Transverse colon (tissue), 4 donors: ENCODE measurements at regions not wholly inside any gene's neighbourhood (a gene's known extent, or its start where the extent isn't known, plus 50 kb on each side); places are given as distances from the start of the nearest gene placed in this dataset.

Experiments used
- CTCF ChIP-seq, 5 experiments: fragments of 200-600 bp in 3 of 5; fragments of 450-650 bp in 2 of 5; sonication (generic) in 3 of 5; IDR thresholded peaks; 1 replicate in 2 of 5; 2 replicates in 3 of 5; pipeline ENCODE4 v1.5.1; 2016 to 2017; ENCODE audit warnings: antibody characterized with exemption in 5 of 5, inconsistent platforms in 3 of 5, mild to moderate bottlenecking in 2 of 5, moderate library complexity in 1 of 5
- EP300 ChIP-seq: sonication (generic); formaldehyde crosslinking; IDR thresholded peaks from one replicate; pipeline ENCODE4 v1.6.1; 2017; ENCODE audit warnings: antibody characterized with exemption, low read depth
- POLR2A ChIP-seq: fragments of 450-650 bp; IDR thresholded peaks from one replicate; pipeline ENCODE4 v1.6.1; 2016; ENCODE audit warnings: antibody characterized with exemption, mild to moderate bottlenecking, moderate library complexity
- POLR2AphosphoS5 ChIP-seq, 3 donors: sonication (generic); formaldehyde crosslinking; IDR thresholded peaks; one replicate each; pipeline ENCODE4 v1.6.1; 2016; ENCODE audit warnings: antibody characterized with exemption in 3 of 3

- TF ChIP-seq POLR2A (no peak), CTCF (IDR thresholded peaks at IDR 0.05) (no peak), POLR2AphosphoS5 (IDR thresholded peaks at IDR 0.05) (no peak), EP300 (no peak)
Observed at GRCh38 chr22:48305726-48306235, 1521.9 kb downstream of the BRD1 start.
